Hepatocyte (in vitro differentiated cells): ENCODE measurements at regions not wholly inside any gene's neighbourhood (a gene's known extent, or its start where the extent isn't known, plus 50 kb on each side); places are given as distances from the start of the nearest gene placed in this dataset.

ENCODE experiments used
- DNase-seq: peaks from one replicate; pipeline ENCODE4 v3.0.0-alpha.2; 2016; ENCODE audit warnings: low spot score
- H2AFZ ChIP-seq: fragments of 200-600 bp; sonication (generic); 2 replicates; pipeline ENCODE4 v1.6.0; 2016; ENCODE audit warnings: antibody characterized with exemption, mild to moderate bottlenecking
- H3K27ac ChIP-seq: fragments of 200-600 bp; sonication (generic); 2 replicates; pipeline ENCODE4 v1.5.1; 2016; ENCODE audit warnings: mild to moderate bottlenecking
- H3K27me3 ChIP-seq: fragments of 200-600 bp; sonication (generic); 2 replicates; pipeline ENCODE4 v1.6.1; 2016
- H3K36me3 ChIP-seq: fragments of 200-600 bp; sonication (generic); replicated peaks from 2 replicates; pipeline ENCODE4 v1.5.1; 2016; ENCODE audit warnings: low read depth; ENCODE audit not compliant: insufficient read depth
- H3K4me1 ChIP-seq: fragments of 200-600 bp; sonication (generic); 2 replicates; pipeline ENCODE4 v1.5.1; 2016; ENCODE audit warnings: mild to moderate bottlenecking, moderate library complexity; ENCODE audit not compliant: insufficient read depth
- H3K4me2 ChIP-seq: fragments of 200-600 bp; sonication (generic); 2 replicates; pipeline ENCODE4 v1.6.0; 2016
- H3K4me3 ChIP-seq: fragments of 200-600 bp; sonication (generic); 2 replicates; pipeline ENCODE4 v1.5.1; 2016; ENCODE audit warnings: mild to moderate bottlenecking
- H3K79me2 ChIP-seq: fragments of 200-600 bp; sonication (generic); 2 replicates; pipeline ENCODE4 v1.6.0; 2017; ENCODE audit warnings: mild to moderate bottlenecking
- H3K9me2 ChIP-seq: fragments of 200-600 bp; sonication (generic); replicated peaks from 2 replicates; pipeline ENCODE4 v1.6.0; 2017; ENCODE audit warnings: mild to moderate bottlenecking; ENCODE audit not compliant: insufficient read depth
- H3K9me3 ChIP-seq: fragments of 200-600 bp; sonication (generic); 2 replicates; pipeline ENCODE4 v1.5.1; 2016; ENCODE audit warnings: low read depth, mild to moderate bottlenecking
- H4K20me1 ChIP-seq: fragments of 200-600 bp; sonication (generic); 2 replicates; pipeline ENCODE4 v1.6.0; 2016; ENCODE audit warnings: mild to moderate bottlenecking; ENCODE audit not compliant: insufficient read depth, poor library complexity, severe bottlenecking
- CTCF ChIP-seq: fragments of 200-600 bp; sonication (generic); IDR thresholded peaks from 2 replicates; pipeline ENCODE4 v1.5.1; 2016; ENCODE audit warnings: antibody characterized with exemption, mild to moderate bottlenecking; ENCODE audit not compliant: poor library complexity
- EZH2 ChIP-seq: fragments of 200-600 bp; sonication (generic); IDR thresholded peaks from 2 replicates; pipeline ENCODE4 v1.6.1; 2016; ENCODE audit warnings: antibody characterized with exemption, mild to moderate bottlenecking, borderline replicate concordance
- EZH2phosphoT487 ChIP-seq: fragments of 200-600 bp; sonication (generic); IDR thresholded peaks from one replicate; pipeline ENCODE4 v1.6.1; 2018; ENCODE audit warnings: antibody characterized with exemption, mild to moderate bottlenecking, low read depth, moderate library complexity; ENCODE audit not compliant: unreplicated experiment, severe bottlenecking
- WGBS: methylation state at CpG from one replicate; pipeline ENCODE4 v1.1.6; 2016; ENCODE audit warnings: low lambda C conversion rate; ENCODE audit errors: missing lambda C conversion rate; 5-methylcytosine and 5-hydroxymethylcytosine counted together

DNA sequence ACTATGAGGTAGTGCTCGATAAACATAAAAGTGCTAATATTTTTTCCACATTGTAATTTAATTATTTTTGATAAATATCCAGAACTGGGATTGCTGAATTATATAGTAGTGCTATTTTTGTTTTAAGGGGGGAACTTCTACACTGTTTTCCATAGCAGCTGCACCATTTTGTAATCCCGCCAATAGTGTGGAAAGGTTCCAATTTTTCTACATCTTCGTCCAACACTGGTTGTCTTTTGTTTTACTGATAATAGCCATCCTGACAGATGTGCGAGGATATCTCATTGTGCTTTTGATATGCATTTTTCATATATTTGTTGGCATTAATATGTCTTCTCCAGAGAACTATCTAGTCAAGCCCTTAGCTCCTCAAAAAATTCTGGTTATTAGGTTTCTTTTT is 259.6 kb upstream of the KCNJ16 start:
- Histone ChIP-seq H3K4me2 (no peak overlapping the region), H3K27ac (no peak overlapping the region), H4K20me1 (no peaks in the 10 kb centered on the region), H2AFZ (no peak overlapping the region), H3K4me3 (no peak overlapping the region), H3K9me3 (no peaks in the 10 kb centered on the region), H3K4me1 (peaks cover 7% of the 10 kb centered on the region), H3K27me3 (no peaks in the 10 kb centered on the region), H3K36me3 (no peaks in the 10 kb centered on the region), H3K79me2 (no peaks in the 10 kb centered on the region), H3K9me2 (no peaks in the 10 kb centered on the region)
- WGBS, result 96% methylated on average over 4 of the region's 4 CpGs
- no peak for DNase-seq
- TF ChIP-seq EZH2, result no peak
- no peak for TF ChIP-seq EZH2phosphoT487
- no peak for TF ChIP-seq CTCF

DNA sequence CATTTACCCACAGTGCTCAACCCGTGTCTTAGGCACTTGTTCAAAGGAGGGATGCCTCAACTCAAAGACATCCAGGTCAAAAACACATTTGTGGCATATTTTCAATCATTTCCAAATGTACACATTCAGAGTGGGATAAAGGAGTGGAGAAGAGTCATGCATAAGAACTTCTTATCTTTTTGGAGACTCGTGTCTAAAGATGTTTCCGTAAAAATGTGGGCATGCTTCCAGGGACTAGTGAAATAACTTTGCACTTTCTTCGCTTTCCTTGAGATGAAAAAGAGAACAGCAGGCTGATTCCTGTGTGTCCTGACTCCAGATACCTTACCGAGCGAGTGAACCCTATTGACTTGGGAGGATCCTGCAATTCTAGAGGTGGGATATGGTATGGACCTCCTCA is 256.6 kb upstream of the KCNJ16 start:
- H3K79me2 ChIP-seq, result no peaks in the 10 kb centered on the region
- H3K4me1 ChIP-seq, result no peaks in the 10 kb centered on the region
- no peak for TF ChIP-seq EZH2phosphoT487
- TF ChIP-seq CTCF, result no peak
- no peak for TF ChIP-seq EZH2
- H4K20me1 ChIP-seq, result no peaks in the 10 kb centered on the region
- 73% methylated on average over 6 of the region's 6 CpGs for WGBS
- no peaks in the 10 kb centered on the region for H3K36me3 ChIP-seq
- H3K9me3 ChIP-seq, result no peaks in the 10 kb centered on the region
- H3K27me3 ChIP-seq, result no peaks in the 10 kb centered on the region
- no peak overlapping the region for H2AFZ ChIP-seq
- H3K4me2 ChIP-seq, result no peak overlapping the region
- peak; percentile 7 for DNase-seq
- no peak overlapping the region for H3K4me3 ChIP-seq
- H3K27ac ChIP-seq, result no peak overlapping the region
- no peaks in the 10 kb centered on the region for H3K9me2 ChIP-seq

GRCh38 chr17:69819316-69820087 is 255.5 kb upstream of the KCNJ16 start:
- Histone ChIP-seq H3K4me2 (no peak overlapping the region), H3K4me3 (no peak overlapping the region), H3K36me3 (no peaks in the 10 kb centered on the region), H3K79me2 (no peaks in the 10 kb centered on the region), H3K27ac (no peak overlapping the region), H3K9me2 (no peaks in the 10 kb centered on the region), H2AFZ (no peak overlapping the region), H3K4me1 (no peaks in the 10 kb centered on the region), H4K20me1 (no peaks in the 10 kb centered on the region), H3K9me3 (no peaks in the 10 kb centered on the region), H3K27me3 (no peaks in the 10 kb centered on the region)
- TF ChIP-seq EZH2phosphoT487 (no peak), EZH2 (no peak), CTCF (no peak)
- 79% methylated on average over 5 of the region's 5 CpGs for WGBS
- DNase-seq, result no peak
